ENCODE measurements at regions not wholly inside any gene's neighbourhood (a gene's known extent, or its start where the extent isn't known, plus 50 kb on each side); places are given as distances from the start of the nearest gene placed in this dataset.

- TF ChIP-seq, protein P1, sequence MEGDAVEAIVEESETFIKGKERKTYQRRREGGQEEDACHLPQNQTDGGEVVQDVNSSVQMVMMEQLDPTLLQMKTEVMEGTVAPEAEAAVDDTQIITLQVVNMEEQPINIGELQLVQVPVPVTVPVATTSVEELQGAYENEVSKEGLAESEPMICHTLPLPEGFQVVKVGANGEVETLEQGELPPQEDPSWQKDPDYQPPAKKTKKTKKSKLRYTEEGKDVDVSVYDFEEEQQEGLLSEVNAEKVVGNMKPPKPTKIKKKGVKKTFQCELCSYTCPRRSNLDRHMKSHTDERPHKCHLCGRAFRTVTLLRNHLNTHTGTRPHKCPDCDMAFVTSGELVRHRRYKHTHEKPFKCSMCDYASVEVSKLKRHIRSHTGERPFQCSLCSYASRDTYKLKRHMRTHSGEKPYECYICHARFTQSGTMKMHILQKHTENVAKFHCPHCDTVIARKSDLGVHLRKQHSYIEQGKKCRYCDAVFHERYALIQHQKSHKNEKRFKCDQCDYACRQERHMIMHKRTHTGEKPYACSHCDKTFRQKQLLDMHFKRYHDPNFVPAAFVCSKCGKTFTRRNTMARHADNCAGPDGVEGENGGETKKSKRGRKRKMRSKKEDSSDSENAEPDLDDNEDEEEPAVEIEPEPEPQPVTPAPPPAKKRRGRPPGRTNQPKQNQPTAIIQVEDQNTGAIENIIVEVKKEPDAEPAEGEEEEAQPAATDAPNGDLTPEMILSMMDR (IDR thresholded peaks at IDR 0.05), result no peak
- TF ChIP-seq POLR2AphosphoS5 (IDR thresholded peaks at IDR 0.05; ENCODE audit: low read depth, low read length), result no peak
- no peak for TF ChIP-seq TCF7L2 (IDR thresholded peaks at IDR 0.05; ENCODE audit: low read depth, low read length)
- TF ChIP-seq, protein P2, sequence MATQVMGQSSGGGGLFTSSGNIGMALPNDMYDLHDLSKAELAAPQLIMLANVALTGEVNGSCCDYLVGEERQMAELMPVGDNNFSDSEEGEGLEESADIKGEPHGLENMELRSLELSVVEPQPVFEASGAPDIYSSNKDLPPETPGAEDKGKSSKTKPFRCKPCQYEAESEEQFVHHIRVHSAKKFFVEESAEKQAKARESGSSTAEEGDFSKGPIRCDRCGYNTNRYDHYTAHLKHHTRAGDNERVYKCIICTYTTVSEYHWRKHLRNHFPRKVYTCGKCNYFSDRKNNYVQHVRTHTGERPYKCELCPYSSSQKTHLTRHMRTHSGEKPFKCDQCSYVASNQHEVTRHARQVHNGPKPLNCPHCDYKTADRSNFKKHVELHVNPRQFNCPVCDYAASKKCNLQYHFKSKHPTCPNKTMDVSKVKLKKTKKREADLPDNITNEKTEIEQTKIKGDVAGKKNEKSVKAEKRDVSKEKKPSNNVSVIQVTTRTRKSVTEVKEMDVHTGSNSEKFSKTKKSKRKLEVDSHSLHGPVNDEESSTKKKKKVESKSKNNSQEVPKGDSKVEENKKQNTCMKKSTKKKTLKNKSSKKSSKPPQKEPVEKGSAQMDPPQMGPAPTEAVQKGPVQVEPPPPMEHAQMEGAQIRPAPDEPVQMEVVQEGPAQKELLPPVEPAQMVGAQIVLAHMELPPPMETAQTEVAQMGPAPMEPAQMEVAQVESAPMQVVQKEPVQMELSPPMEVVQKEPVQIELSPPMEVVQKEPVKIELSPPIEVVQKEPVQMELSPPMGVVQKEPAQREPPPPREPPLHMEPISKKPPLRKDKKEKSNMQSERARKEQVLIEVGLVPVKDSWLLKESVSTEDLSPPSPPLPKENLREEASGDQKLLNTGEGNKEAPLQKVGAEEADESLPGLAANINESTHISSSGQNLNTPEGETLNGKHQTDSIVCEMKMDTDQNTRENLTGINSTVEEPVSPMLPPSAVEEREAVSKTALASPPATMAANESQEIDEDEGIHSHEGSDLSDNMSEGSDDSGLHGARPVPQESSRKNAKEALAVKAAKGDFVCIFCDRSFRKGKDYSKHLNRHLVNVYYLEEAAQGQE (IDR thresholded peaks at IDR 0.05; ENCODE audit: insufficient read depth in 1 of 2, low read depth in 2 of 2, low read length in 1 of 2), result no peak
- TF ChIP-seq SIN3A (IDR thresholded peaks at IDR 0.05; ENCODE audit: borderline replicate concordance, insufficient read depth, low read depth, low read length), result no peak
These were observed 51.5 kb upstream of the TRIM2 start for GRCh38 chr4:153152501-153153338.

Measured in Panc1 (cell line).